PC-9 (cell line): ENCODE measurements at regions not wholly inside any gene's neighbourhood (a gene's known extent, or its start where the extent isn't known, plus 50 kb on each side); places are given as distances from the start of the nearest gene placed in this dataset.

ENCODE experiments used
- CTCF ChIP-seq: fragments of 200-600 bp; sonication (generic); conservative IDR thresholded peaks from 2 replicates; pipeline ENCODE4 v1.6.1; 2017; ENCODE audit warnings: mixed run types, antibody characterized with exemption, mild to moderate bottlenecking, moderate library complexity
- EZH2 ChIP-seq: fragments of 200-600 bp; sonication (generic); IDR thresholded peaks from 2 replicates; pipeline ENCODE4 v1.8.0; 2017; ENCODE audit warnings: antibody characterized with exemption, low read depth

DNA sequence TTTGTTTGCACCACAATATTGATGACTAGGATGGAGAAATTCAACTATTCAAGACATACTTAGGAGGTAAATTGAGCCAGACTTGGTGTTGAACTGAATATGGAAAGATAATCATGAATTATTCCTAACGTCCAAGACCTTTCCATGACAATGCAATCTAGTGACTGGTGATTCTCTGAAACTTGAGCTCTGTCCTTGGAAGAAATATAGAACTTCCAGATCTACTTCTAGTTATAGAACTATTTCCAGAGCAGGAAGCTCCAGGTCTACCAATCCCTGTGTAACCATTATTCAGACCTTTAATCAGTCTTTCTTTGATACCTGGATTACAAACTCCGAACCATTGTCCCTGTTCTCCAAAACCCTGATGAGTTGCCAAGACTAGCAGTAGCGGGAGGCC is 272.6 kb upstream of the SLC14A2 start:
- TF ChIP-seq CTCF (no peak), EZH2 (no peak)
